Liver (tissue), 8 donors: ENCODE measurements at regions not wholly inside any gene's neighbourhood (a gene's known extent, or its start where the extent isn't known, plus 50 kb on each side); places are given as distances from the start of the nearest gene placed in this dataset.

Source experiments
- DNase-seq: peaks from one replicate; pipeline ENCODE4 v3.0.0-alpha.2; 2017; ENCODE audit warnings: low spot score
- H3K27ac ChIP-seq, 2 donors: one replicate each; pipeline ENCODE4 v1.7.0; 2013; ENCODE audit warnings: inconsistent platforms in 2 of 2, low read length in 2 of 2, control low read depth in 1 of 2, low read depth in 1 of 2, mild to moderate bottlenecking in 1 of 2
- H3K27me3 ChIP-seq, 4 donors: one replicate each; pipeline versions ENCODE4 v1.6.1 to v1.7.0; 2013; ENCODE audit warnings: low read length in 3 of 4, inconsistent platforms in 1 of 4, mild to moderate bottlenecking in 1 of 4, moderate library complexity in 1 of 4; ENCODE audit not compliant: control insufficient read depth in 4 of 4, insufficient read depth in 4 of 4
- H3K36me3 ChIP-seq, 4 donors: one replicate each; pipeline versions ENCODE4 v1.6.1 to v1.7.0; 2013; ENCODE audit warnings: low read length in 3 of 4, mild to moderate bottlenecking in 3 of 4, low read depth in 1 of 4, moderate library complexity in 1 of 4; ENCODE audit not compliant: control insufficient read depth in 4 of 4, insufficient read depth in 3 of 4
- H3K4me1 ChIP-seq, 4 donors: one replicate each; pipeline versions ENCODE4 v1.6.1 to v1.7.0; 2013; ENCODE audit warnings: low read length in 3 of 4, mild to moderate bottlenecking in 3 of 4, moderate library complexity in 1 of 4; ENCODE audit not compliant: control insufficient read depth in 4 of 4, insufficient read depth in 4 of 4
- H3K4me3 ChIP-seq, 3 donors: one replicate each; pipeline versions ENCODE4 v1.6.1 to v1.7.0; 2013; ENCODE audit warnings: low read length in 3 of 3, control low read depth in 1 of 3, low read depth in 1 of 3, mild to moderate bottlenecking in 1 of 3
- H3K9ac ChIP-seq, 2 donors: one replicate each; pipeline ENCODE4 v1.7.0; 2013; ENCODE audit warnings: low read length in 2 of 2, mild to moderate bottlenecking in 2 of 2, moderate library complexity in 2 of 2, control low read depth in 1 of 2, low read depth in 1 of 2
- H3K9me3 ChIP-seq, 4 donors: one replicate each; pipeline versions ENCODE4 v1.6.1 to v1.7.0; 2013; ENCODE audit warnings: low read length in 3 of 4; ENCODE audit not compliant: control insufficient read depth in 4 of 4
- ATF3 ChIP-seq: IDR thresholded peaks from 2 replicates; pipeline ENCODE4 v1.6.1; 2016; ENCODE audit warnings: antibody characterized with exemption
- CTCF ChIP-seq: fragments of 150-350 bp; IDR thresholded peaks from 2 replicates; pipeline ENCODE4 v1.5.1; 2017; ENCODE audit warnings: improper control_type of control experiment, low read depth, low read length; ENCODE audit not compliant: missing input control
- EGR1 ChIP-seq, 2 donors: IDR thresholded peaks; 2 replicates each; pipeline ENCODE4 v1.6.1; 2016 to 2018; ENCODE audit warnings: antibody characterized with exemption in 2 of 2, low read depth in 2 of 2
- FOXA1 ChIP-seq: IDR thresholded peaks from 2 replicates; pipeline ENCODE4 v1.6.1; 2016; ENCODE audit warnings: antibody characterized with exemption
- FOXA2 ChIP-seq: IDR thresholded peaks from 2 replicates; pipeline ENCODE4 v1.6.1; 2016; ENCODE audit warnings: antibody characterized with exemption
- GABPA ChIP-seq, 2 donors: IDR thresholded peaks in 1 of 2; conservative IDR thresholded peaks in 1 of 2; 2 replicates each; pipeline ENCODE4 v1.6.1; 2016; ENCODE audit warnings: antibody characterized with exemption in 2 of 2, mild to moderate bottlenecking in 1 of 2, moderate library complexity in 1 of 2
- HNF4A ChIP-seq, 2 donors: conservative IDR thresholded peaks; 2 replicates each; pipeline ENCODE4 v1.6.1; 2016; ENCODE audit warnings: antibody characterized with exemption in 2 of 2, mild to moderate bottlenecking in 2 of 2
- HNF4G ChIP-seq: IDR thresholded peaks from 2 replicates; pipeline ENCODE4 v1.6.1; 2016; ENCODE audit warnings: antibody characterized with exemption
- JUND ChIP-seq, 2 donors: IDR thresholded peaks; 2 replicates each; pipeline ENCODE4 v1.6.1; 2016; ENCODE audit warnings: antibody characterized with exemption in 2 of 2
- NR2F2 ChIP-seq: IDR thresholded peaks from 2 replicates; pipeline ENCODE4 v1.6.1; 2016; ENCODE audit warnings: antibody characterized with exemption
- RAD21 ChIP-seq, 2 donors: IDR thresholded peaks; 2 replicates each; pipeline ENCODE4 v1.6.1; 2016; ENCODE audit warnings: antibody characterized with exemption in 2 of 2, mild to moderate bottlenecking in 2 of 2
- REST ChIP-seq: IDR thresholded peaks from 2 replicates; pipeline ENCODE4 v1.6.1; 2016; ENCODE audit warnings: antibody characterized with exemption, mild to moderate bottlenecking
- RXRA ChIP-seq, 2 donors: IDR thresholded peaks; 2 replicates each; pipeline ENCODE4 v1.6.1; 2017 to 2018; ENCODE audit warnings: antibody characterized with exemption in 2 of 2, mild to moderate bottlenecking in 1 of 2
- SP1 ChIP-seq: IDR thresholded peaks from 2 replicates; pipeline ENCODE4 v1.6.1; 2018; ENCODE audit warnings: antibody characterized with exemption, mild to moderate bottlenecking
- TAF1 ChIP-seq: conservative IDR thresholded peaks from 2 replicates; pipeline ENCODE4 v1.6.1; 2016; ENCODE audit warnings: antibody characterized with exemption, mild to moderate bottlenecking
- YY1 ChIP-seq: IDR thresholded peaks from 2 replicates; pipeline ENCODE4 v1.6.1; 2016; ENCODE audit warnings: antibody characterized with exemption, mild to moderate bottlenecking
- ZBTB33 ChIP-seq: IDR thresholded peaks from 2 replicates; pipeline ENCODE4 v1.6.1; 2016; ENCODE audit warnings: antibody characterized with exemption
- WGBS: extraction: QIAGEN DNeasy Blood & Tissue Kit; methylation state at CpG from one replicate; pipeline ENCODE4 v1.1.7; 2013; 5-methylcytosine and 5-hydroxymethylcytosine counted together
- TF ChIP-seq, protein P1 (sequence below): IDR thresholded peaks from 2 replicates; pipeline ENCODE4 v1.6.1; 2016; ENCODE audit warnings: antibody characterized with exemption
- donor health status: healthy.
- donor health status: healthy.
- donor health status: healthy.
- donor health status: healthy.
- donor health status: healthy.

- no peak for DNase-seq
- H3K4me3 ChIP-seq, result no peak overlapping the region
Observed at GRCh38 chr4:124104628-124105027, 607.9 kb downstream of the ANKRD50 start.

DNA sequence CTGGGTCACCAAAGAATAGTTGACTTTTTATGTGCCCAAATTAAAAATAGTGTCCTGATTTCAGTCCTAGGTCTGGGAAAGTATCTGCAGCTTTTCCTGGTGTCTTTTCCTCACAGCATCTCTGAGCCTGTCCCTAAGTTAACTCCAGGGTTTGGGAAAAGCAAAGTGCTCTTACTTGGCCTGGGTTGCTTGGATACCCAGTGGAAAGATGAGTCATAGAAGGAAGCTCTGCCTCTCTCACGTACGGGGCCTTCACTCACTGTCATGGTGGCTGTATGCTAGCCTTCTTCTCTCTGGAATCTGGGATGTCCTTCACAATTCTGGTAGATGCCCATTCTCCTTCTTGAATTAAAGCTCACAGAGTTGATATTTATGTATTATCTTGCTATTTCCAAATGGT, 607.3 kb downstream of the ANKRD50 start:
- Histone ChIP-seq H3K36me3 (no peaks in the 10 kb centered on the region), H3K9me3 (no peaks in the 10 kb centered on the region), H3K27ac (no peak overlapping the region), H3K9ac (no peak overlapping the region), H3K4me3 (no peak overlapping the region), H3K4me1 (no peaks in the 10 kb centered on the region), H3K27me3 (peaks cover 0 to 2% (median 0%) of the 10 kb centered on the region in 4 donors)
- no peak for TF ChIP-seq FOXA1
- TF ChIP-seq TAF1, result no peak
- TF ChIP-seq, protein P1, sequence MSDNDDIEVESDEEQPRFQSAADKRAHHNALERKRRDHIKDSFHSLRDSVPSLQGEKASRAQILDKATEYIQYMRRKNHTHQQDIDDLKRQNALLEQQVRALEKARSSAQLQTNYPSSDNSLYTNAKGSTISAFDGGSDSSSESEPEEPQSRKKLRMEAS, result no peak
- TF ChIP-seq YY1, result no peak
- no peak for TF ChIP-seq EGR1 (IDR thresholded peaks at IDR 0.05; ENCODE audit: low read depth in 2 of 2)
- TF ChIP-seq HNF4A (conservative IDR thresholded peaks at IDR 0.05), result no peak
- no peak for TF ChIP-seq JUND (IDR thresholded peaks at IDR 0.05)
- TF ChIP-seq SP1, result no peak
- TF ChIP-seq GABPA (IDR thresholded peaks at IDR 0.05 in 1 of 2, conservative IDR thresholded peaks at IDR 0.05 in 1 of 2), result no peak
- no peak for TF ChIP-seq RAD21 (IDR thresholded peaks at IDR 0.05)
- no peak for DNase-seq
- 86% methylated on average over 2 of the region's 2 CpGs for WGBS

More at GRCh38 chr4:124104628-124105027, 607.9 kb downstream of the ANKRD50 start:
- WGBS, result 89% methylated on average over 3 of the region's 3 CpGs
- Histone ChIP-seq H3K36me3 (no peaks in the 10 kb centered on the region), H3K27me3 (peaks cover 0 to 2% (median 0%) of the 10 kb centered on the region in 4 donors), H3K27ac (no peak overlapping the region), H3K9ac (no peak overlapping the region), H3K9me3 (no peaks in the 10 kb centered on the region), H3K4me1 (no peaks in the 10 kb centered on the region)
- TF ChIP-seq FOXA1 (no peak), SP1 (no peak)

DNA sequence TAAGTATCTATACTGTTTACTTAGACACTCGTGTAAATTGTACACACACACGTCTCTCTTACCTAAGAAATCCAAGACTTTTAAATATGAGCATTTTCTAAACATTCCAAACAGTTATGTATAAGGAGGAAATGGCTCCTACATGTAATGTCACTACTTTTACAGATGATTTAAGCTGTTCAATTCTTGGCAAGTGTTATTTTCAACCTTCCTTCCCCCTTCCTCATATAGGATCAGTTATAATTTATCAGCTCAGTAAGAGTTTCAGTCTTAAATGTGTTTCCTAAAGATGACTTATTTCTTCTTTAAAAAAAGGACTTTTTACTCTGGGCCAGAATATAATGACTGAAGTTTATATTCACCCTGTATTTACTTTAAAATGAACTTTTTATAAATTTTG, 601.1 kb downstream of the ANKRD50 start:
- TF ChIP-seq HNF4A (conservative IDR thresholded peaks at IDR 0.05) (no peak), ZBTB33 (no peak), TAF1 (no peak), HNF4G (no peak), EGR1 (IDR thresholded peaks at IDR 0.05; ENCODE audit: low read depth in 2 of 2) (no peak), NR2F2 (no peak), RAD21 (IDR thresholded peaks at IDR 0.05) (no peak), YY1 (no peak), FOXA1 (no peak), CTCF (no peak), SP1 (no peak), GABPA (IDR thresholded peaks at IDR 0.05 in 1 of 2, conservative IDR thresholded peaks at IDR 0.05 in 1 of 2) (no peak), JUND (IDR thresholded peaks at IDR 0.05) (no peak), RXRA (IDR thresholded peaks at IDR 0.05) (no peak), ATF3 (no peak), REST (no peak), FOXA2 (no peak)
- TF ChIP-seq, protein P1, result no peak
- WGBS, result 53% methylated on average over 2 of the region's 2 CpGs
- H3K36me3 ChIP-seq, result no peaks in the 10 kb centered on the region
- no peaks in the 10 kb centered on the region for H3K9me3 ChIP-seq
- H3K4me3 ChIP-seq, result no peak overlapping the region
- peaks cover 0 to 2% (median 0%) of the 10 kb centered on the region in 4 donors for H3K27me3 ChIP-seq
- no peak overlapping the region for H3K9ac ChIP-seq
- H3K4me1 ChIP-seq, result no peaks in the 10 kb centered on the region
- H3K27ac ChIP-seq, result no peak overlapping the region
- DNase-seq, result no peak
